OCI-LY7 (cell line): ENCODE measurements at regions not wholly inside any gene's neighbourhood (a gene's known extent, or its start where the extent isn't known, plus 50 kb on each side); places are given as distances from the start of the nearest gene placed in this dataset.

ENCODE experiments used
- BruUV-seq: library from RNA; stranded (reverse); fragments of 400-500 nt; replicated peaks from 2 replicates; lab custom pipeline; 2021; lab: Mats Ljungman, UMichigan
- CTCF ChIA-PET: fragments of 300-600 bp; sonication (Branson Sonifier 250); formaldehyde crosslinking; loops from one replicate; lab custom pipeline; 2022; ENCODE audit warnings: antibody characterized with exemption; ENCODE audit not compliant: unreplicated experiment; lab: Charles Lee
- POLR2A ChIA-PET: fragments of 300-600 bp; sonication (Branson Sonifier 250); formaldehyde crosslinking; loops from one replicate; lab custom pipeline; 2022; ENCODE audit warnings: antibody characterized with exemption; lab: Charles Lee
- DNase-seq: peaks from one replicate; pipeline ENCODE4 v3.0.0-alpha.2; 2015; ENCODE audit warnings: low spot score
- H2AFZ ChIP-seq: fragments of 200-600 bp; sonication (generic), shearing (Covaris generic); 2 replicates; pipeline ENCODE4 v1.6.1; 2014; ENCODE audit warnings: mild to moderate bottlenecking, antibody characterized with exemption, low read length, moderate library complexity
- H3K27ac ChIP-seq: fragments of 200-600 bp; sonication (generic); 2 replicates; pipeline ENCODE4 v1.5.1; 2014; ENCODE audit warnings: mixed run types, low read depth, mild to moderate bottlenecking, moderate library complexity, low read length, inconsistent platforms; ENCODE audit not compliant: poor library complexity, severe bottlenecking
- H3K36me3 ChIP-seq: fragments of 200-600 bp; sonication (generic); 2 replicates; pipeline ENCODE4 v1.6.1; 2014; ENCODE audit warnings: mild to moderate bottlenecking, antibody characterized with exemption, low read length, moderate library complexity, mixed read lengths; ENCODE audit not compliant: insufficient read depth
- H3K4me1 ChIP-seq: fragments of 200-600 bp; sonication (generic); 2 replicates; pipeline ENCODE4 v1.5.1; 2014; ENCODE audit warnings: mild to moderate bottlenecking, low read length; ENCODE audit not compliant: insufficient read depth, poor library complexity, severe bottlenecking
- H3K4me2 ChIP-seq: fragments of 200-600 bp; sonication (generic); 2 replicates; pipeline ENCODE4 v1.6.1; 2014; ENCODE audit warnings: mild to moderate bottlenecking, low read length
- H3K4me3 ChIP-seq: fragments of 200-600 bp; sonication (generic); 2 replicates; pipeline ENCODE4 v1.5.1; 2014; ENCODE audit warnings: mild to moderate bottlenecking, low read depth, low read length; ENCODE audit not compliant: poor library complexity, severe bottlenecking
- H3K79me2 ChIP-seq: fragments of 200-600 bp; sonication (generic); 2 replicates; pipeline ENCODE4 v1.6.1; 2016; ENCODE audit warnings: low read depth, mild to moderate bottlenecking, low read length, moderate library complexity, mixed read lengths; ENCODE audit not compliant: insufficient read depth
- H3K9me2 ChIP-seq: fragments of 200-600 bp; sonication (generic); 2 replicates; pipeline ENCODE4 v1.6.1; 2016; ENCODE audit warnings: mild to moderate bottlenecking, low read length, mixed read lengths; ENCODE audit not compliant: insufficient read depth
- H3K9me3 ChIP-seq: fragments of 200-600 bp; sonication (generic); 2 replicates; pipeline ENCODE4 v1.6.1; 2014; ENCODE audit warnings: mild to moderate bottlenecking, mixed run types, low read length, mixed read lengths
- H4K20me1 ChIP-seq: fragments of 200-600 bp; sonication (generic); 2 replicates; pipeline ENCODE4 v1.6.1; 2014; ENCODE audit warnings: mild to moderate bottlenecking, antibody characterized with exemption, low read length, moderate library complexity, mixed read lengths; ENCODE audit not compliant: insufficient read depth
- EZH2phosphoT487 ChIP-seq: fragments of 200-600 bp; sonication (generic); IDR thresholded peaks from 2 replicates; pipeline ENCODE4 v1.6.1; 2018; ENCODE audit warnings: low read depth, borderline replicate concordance, mild to moderate bottlenecking, mixed run types, antibody characterized with exemption, low read length, moderate library complexity, mixed read lengths
- intact Hi-C: fragments of 100-400 bp; cut with micrococcal nuclease; formaldehyde crosslinking; loops from one replicate; pipeline ENCODE4 v1.10.0; 2022; ENCODE audit not compliant: unreplicated experiment
- TF ChIP-seq, protein P1 (sequence below): fragments of 200-600 bp; sonication (generic); conservative IDR thresholded peaks from 2 replicates; pipeline ENCODE4 v1.5.1; 2014; ENCODE audit warnings: mild to moderate bottlenecking, antibody characterized with exemption, low read length, moderate library complexity, mixed read lengths

DNA sequence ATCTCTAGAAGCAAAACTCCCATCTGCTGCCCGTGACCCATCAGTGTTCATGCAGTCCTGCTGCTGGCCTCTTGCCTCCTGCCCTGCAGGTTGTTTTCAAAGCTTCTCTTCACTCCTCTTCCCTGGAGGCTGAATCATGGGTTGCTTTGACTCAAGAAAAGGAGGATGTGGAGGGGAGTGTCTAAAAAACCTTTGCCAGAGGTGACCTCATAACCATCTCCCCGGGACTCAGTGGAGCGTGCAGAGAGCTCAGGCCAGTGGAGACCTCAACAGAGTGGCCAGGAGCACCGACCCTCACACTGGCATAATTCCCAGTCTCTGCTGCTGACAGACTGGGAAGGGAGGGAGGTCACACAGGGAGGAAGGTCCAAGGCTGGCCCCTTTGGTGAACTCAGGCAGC is 60.9 kb upstream of the ITGA11 start:
- intact Hi-C loops = no loop called here
- H3K27ac ChIP-seq = no peak overlapping the region
- TF ChIP-seq EZH2phosphoT487 = no peak
- TF ChIP-seq, protein P1, sequence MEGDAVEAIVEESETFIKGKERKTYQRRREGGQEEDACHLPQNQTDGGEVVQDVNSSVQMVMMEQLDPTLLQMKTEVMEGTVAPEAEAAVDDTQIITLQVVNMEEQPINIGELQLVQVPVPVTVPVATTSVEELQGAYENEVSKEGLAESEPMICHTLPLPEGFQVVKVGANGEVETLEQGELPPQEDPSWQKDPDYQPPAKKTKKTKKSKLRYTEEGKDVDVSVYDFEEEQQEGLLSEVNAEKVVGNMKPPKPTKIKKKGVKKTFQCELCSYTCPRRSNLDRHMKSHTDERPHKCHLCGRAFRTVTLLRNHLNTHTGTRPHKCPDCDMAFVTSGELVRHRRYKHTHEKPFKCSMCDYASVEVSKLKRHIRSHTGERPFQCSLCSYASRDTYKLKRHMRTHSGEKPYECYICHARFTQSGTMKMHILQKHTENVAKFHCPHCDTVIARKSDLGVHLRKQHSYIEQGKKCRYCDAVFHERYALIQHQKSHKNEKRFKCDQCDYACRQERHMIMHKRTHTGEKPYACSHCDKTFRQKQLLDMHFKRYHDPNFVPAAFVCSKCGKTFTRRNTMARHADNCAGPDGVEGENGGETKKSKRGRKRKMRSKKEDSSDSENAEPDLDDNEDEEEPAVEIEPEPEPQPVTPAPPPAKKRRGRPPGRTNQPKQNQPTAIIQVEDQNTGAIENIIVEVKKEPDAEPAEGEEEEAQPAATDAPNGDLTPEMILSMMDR = no peak
- H2AFZ ChIP-seq = no peak overlapping the region
- ChIA-PET CTCF (no interaction called here), POLR2A (no interaction called here)
- H3K79me2 ChIP-seq = no peaks in the 10 kb centered on the region
- H3K4me2 ChIP-seq = no peak overlapping the region
- H4K20me1 ChIP-seq = no peaks in the 10 kb centered on the region
- no peaks in the 10 kb centered on the region for H3K36me3 ChIP-seq
- DNase-seq = no peak
- no peaks in the 10 kb centered on the region for H3K9me2 ChIP-seq
- BruUV-seq = no TSS peak
- H3K9me3 ChIP-seq = no peaks in the 10 kb centered on the region
- H3K4me1 ChIP-seq = no peaks in the 10 kb centered on the region
- no peak overlapping the region for H3K4me3 ChIP-seq

DNA sequence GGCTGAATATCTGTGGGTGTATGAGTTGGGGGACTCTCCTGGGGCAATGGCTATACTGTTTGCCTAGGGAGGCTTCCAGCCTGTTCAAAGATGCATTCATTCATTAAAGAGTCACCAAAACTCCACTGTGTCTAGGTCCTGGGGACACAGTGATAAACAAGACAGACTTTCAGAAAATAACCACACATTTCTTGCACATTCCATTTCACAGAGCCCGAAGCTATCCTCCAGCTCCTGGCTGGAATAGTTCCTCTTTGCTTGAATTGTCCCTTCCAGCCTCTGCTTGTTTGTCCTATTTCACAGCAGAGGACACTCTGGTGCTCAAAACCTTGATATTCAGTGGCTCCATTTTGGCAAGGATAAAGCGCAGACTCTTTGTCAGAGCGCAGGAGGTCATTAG is 61.7 kb upstream of the ITGA11 start:
- Histone ChIP-seq H4K20me1 (no peaks in the 10 kb centered on the region), H3K27ac (no peak overlapping the region), H3K4me2 (no peak overlapping the region), H3K9me3 (no peaks in the 10 kb centered on the region), H3K36me3 (no peaks in the 10 kb centered on the region), H3K4me1 (no peaks in the 10 kb centered on the region), H2AFZ (no peak overlapping the region), H3K79me2 (no peaks in the 10 kb centered on the region), H3K4me3 (no peak overlapping the region), H3K9me2 (no peaks in the 10 kb centered on the region)
- no TSS peak for BruUV-seq
- intact Hi-C loops = no loop called here
- no peak for TF ChIP-seq EZH2phosphoT487
- TF ChIP-seq, protein P1 = no peak
- ChIA-PET CTCF (no interaction called here), POLR2A (no interaction called here)
- no peak for DNase-seq

DNA sequence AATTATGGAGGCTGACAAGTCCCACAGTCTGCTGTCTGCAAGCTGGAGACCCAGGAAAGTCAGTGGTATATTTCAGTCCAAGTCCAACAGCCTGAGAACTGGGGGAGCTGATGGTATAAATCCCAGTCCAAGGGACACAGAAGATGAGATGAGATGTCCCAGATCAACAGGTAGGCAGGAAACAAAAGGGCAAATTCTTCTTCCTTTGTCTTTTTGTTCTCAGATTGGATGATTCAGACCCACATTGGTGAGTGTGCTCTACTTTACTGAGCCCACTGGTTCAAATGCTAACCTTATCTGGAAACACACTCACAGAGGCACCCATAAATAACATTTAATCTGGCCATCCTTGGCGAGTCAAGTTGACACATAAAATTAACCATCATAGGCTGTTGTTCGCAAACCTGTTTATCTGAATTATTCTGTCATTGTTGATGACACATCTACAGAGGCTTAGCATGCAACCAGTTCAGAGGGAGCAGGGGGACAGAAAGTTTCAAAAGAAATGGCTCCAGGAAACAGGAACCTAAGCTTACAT is 62.7 kb upstream of the ITGA11 start:
- POLR2A ChIA-PET = no interaction called here

More for the DNA sequence above, 62.7 kb upstream of the ITGA11 start:
- no peak overlapping the region for H3K27ac ChIP-seq
- H3K9me2 ChIP-seq = no peaks in the 10 kb centered on the region
- H3K4me2 ChIP-seq = no peak overlapping the region
- H3K36me3 ChIP-seq = no peaks in the 10 kb centered on the region
- H3K9me3 ChIP-seq = no peaks in the 10 kb centered on the region
- no peaks in the 10 kb centered on the region for H3K79me2 ChIP-seq
- no peaks in the 10 kb centered on the region for H3K4me1 ChIP-seq
- H3K4me3 ChIP-seq = no peak overlapping the region
- TF ChIP-seq EZH2phosphoT487 = no peak
- TF ChIP-seq, protein P1 = no peak
- BruUV-seq = no TSS peak
- CTCF ChIA-PET = no interaction called here
- DNase-seq = no peak
- intact Hi-C loops = no loop called here
- H2AFZ ChIP-seq = no peak overlapping the region
- H4K20me1 ChIP-seq = no peaks in the 10 kb centered on the region
